IPS-18c (cell line): ENCODE measurements at regions not wholly inside any gene's neighbourhood (a gene's known extent, or its start where the extent isn't known, plus 50 kb on each side); places are given as distances from the start of the nearest gene placed in this dataset.

ENCODE experiments used
- H3K4me3 ChIP-seq: 2 replicates; pipeline ENCODE4 v1.7.0; 2013; ENCODE audit warnings: low read depth, mild to moderate bottlenecking, low read length, moderate library complexity; ENCODE audit not compliant: insufficient read depth
- H3K9me3 ChIP-seq: one replicate; pipeline ENCODE4 v1.6.1; 2013; ENCODE audit warnings: mild to moderate bottlenecking, low read length, moderate library complexity; ENCODE audit not compliant: control insufficient read depth, insufficient read depth

DNA sequence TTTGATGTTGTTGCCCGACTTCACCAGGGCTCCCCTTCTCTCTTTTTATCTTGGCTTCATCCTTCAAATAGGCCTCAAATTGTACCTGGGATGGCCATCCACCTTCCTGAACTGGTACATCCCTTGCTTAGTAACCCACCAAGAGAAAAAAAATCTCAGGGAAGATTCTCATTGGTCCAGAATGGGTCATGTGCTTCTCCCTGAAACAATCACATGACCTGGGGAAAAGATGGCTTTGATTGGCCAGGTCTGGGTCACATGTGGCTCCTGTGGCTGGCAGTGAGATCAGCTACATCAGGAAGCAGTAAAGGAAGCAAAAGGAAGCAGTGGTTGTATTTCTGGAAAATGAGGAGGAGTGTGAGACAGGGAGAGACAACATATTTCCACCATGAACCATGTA, 540.2 kb downstream of the MIAT start:
- H3K4me3 ChIP-seq: no peak overlapping the region

DNA sequence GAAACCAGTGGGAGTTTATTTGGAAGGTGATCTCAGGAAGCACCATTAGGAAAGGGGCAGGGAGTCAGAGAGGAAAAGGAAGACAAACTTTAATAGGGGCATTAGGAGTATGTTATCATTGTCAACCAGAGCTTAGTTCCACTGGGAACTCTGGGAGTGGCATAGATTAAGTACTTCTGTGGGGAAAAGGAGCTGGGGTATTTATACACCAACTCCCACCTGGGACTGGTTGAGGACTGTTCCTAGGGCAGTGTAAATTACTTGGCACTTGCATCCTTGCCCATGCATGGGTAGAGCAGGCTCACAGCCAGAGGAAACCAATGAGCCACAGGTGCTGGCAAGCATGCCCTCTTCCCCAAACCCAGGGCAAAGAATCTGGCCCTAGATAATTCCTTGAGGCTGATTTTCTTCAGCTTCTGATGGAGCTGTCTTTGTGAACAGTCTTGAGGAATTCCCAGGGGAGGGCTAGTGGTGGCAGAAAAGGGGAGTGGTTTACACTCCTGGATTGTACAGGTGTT, 541.2 kb downstream of the MIAT start:
- Histone ChIP-seq H3K4me3 (no peak overlapping the region), H3K9me3 (peaks cover 3% of the 10 kb centered on the region)

More for the DNA sequence above, 540.2 kb downstream of the MIAT start:
- peaks cover 3% of the 10 kb centered on the region for H3K9me3 ChIP-seq

DNA sequence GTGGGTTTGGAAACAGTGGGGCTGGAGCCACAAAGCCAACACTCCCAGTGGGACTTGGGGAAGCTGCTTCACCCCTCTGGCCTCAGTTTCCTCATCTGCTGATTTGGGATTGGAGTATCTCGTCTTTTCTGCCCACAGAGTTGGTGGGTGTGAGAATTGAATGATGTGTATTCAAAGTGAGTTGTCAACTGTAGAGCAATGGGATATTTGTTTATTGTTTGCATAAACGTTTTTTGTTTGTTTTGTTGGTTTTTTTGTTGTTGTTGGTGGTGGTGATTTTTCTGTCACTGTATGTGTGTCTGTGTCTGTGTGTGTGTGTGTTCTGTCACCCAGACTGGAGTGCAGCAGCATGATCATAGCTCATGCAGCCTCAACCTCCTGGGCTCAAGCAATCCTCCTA, 542.0 kb downstream of the MIAT start:
- Histone ChIP-seq H3K9me3 (peaks cover 3% of the 10 kb centered on the region), H3K4me3 (no peak overlapping the region)

DNA sequence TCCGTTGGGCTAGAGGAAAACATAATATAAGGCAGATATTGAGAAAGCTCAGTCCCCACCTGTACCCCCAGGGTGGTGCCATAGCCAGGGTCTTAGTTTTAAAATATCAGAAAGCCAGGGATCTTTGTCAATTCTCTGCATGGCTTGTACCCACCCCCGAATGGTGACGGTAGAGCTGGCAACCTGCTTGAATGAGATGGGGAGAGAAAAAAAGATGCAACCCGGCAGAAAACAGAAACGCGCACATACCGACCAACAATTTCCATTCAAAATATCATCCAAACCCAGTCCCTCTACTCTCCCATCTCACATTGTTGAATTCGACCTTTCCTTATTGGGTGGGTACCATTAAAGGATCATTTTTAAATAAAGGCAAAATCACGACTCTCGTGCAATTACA, 543.9 kb downstream of the MIAT start:
- H3K9me3 ChIP-seq: peaks cover 3% of the 10 kb centered on the region

DNA sequence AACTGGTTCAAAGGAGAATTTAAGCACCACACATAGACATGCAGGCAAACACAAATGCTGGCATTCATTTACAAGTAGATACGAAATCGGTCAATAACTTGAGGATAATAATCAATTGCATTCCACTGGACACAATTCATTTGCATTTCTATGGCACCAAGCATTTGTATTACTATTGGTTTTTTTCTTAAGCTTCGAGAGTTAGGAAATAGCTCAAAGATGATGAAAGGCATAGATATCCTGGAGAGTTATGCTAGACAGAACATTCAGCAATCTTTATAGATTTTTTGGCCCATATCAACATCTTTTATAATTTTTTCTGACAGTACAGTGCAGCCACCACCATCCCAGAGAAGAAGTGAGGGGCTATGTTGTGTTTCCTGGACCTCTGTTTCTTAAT, 544.4 kb downstream of the MIAT start:
- no peak overlapping the region for H3K4me3 ChIP-seq
- H3K9me3 ChIP-seq: peaks cover 3% of the 10 kb centered on the region

More for the DNA sequence above, 543.9 kb downstream of the MIAT start:
- H3K4me3 ChIP-seq: no peak overlapping the region

DNA sequence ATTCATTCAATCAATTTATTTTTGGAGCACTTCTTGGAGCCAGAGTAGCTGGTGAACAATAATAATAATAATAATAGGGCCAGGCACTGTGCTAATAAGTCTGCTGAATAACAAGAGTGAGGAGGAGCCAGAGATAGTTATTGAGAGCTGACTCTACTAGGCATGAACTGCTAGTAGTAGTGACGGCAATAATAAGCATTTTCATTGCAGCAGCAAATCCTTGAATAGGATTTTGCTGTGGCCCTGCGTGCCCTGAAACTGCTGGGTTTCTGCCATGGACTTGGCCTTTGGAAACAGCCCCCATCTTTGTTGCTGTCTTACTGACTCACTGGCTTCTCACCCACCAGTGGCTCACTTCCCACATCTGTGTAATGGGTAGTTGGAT, 545.9 kb downstream of the MIAT start:
- Histone ChIP-seq H3K9me3 (peaks cover 3% of the 10 kb centered on the region), H3K4me3 (no peak overlapping the region)

DNA sequence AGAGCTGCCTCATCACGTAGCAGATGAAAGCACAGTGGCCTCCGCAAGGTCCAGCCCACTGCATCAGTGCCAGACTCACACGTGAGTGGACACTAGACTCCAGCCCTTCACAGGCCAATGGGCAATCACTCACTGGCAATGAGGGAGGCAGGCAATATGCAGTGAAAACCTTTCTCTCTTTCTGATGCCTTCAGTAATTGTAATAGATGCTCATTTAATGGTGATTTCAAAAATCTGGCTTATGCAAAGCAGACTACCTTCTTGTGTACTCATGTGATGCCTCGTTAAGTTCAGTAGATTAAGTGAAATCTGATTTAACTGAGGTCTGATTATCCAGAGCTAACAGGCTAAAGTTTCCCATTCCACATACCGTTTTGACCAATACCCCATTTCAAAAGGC, 546.9 kb downstream of the MIAT start:
- no peaks in the 10 kb centered on the region for H3K9me3 ChIP-seq
- no peak overlapping the region for H3K4me3 ChIP-seq

DNA sequence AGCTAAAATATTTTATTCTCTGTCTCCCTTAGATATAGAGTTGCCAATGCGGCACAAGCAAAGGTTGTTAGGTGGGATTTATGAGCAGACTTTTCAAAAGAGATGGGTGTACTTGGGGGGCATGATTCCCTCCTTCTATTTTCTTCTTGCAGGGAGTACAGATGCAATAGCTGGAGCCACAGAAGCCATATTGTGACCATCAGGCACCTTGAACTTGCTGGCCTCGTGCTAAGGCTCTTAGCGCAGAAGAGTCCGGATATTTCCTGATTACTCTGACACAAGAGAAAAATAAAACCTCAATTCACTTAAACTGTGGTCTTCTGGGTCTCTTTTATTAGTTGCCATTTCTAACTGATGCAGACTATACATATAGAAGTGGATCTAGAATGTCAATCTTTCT, 547.4 kb downstream of the MIAT start:
- Histone ChIP-seq H3K9me3 (no peaks in the 10 kb centered on the region), H3K4me3 (no peak overlapping the region)

DNA sequence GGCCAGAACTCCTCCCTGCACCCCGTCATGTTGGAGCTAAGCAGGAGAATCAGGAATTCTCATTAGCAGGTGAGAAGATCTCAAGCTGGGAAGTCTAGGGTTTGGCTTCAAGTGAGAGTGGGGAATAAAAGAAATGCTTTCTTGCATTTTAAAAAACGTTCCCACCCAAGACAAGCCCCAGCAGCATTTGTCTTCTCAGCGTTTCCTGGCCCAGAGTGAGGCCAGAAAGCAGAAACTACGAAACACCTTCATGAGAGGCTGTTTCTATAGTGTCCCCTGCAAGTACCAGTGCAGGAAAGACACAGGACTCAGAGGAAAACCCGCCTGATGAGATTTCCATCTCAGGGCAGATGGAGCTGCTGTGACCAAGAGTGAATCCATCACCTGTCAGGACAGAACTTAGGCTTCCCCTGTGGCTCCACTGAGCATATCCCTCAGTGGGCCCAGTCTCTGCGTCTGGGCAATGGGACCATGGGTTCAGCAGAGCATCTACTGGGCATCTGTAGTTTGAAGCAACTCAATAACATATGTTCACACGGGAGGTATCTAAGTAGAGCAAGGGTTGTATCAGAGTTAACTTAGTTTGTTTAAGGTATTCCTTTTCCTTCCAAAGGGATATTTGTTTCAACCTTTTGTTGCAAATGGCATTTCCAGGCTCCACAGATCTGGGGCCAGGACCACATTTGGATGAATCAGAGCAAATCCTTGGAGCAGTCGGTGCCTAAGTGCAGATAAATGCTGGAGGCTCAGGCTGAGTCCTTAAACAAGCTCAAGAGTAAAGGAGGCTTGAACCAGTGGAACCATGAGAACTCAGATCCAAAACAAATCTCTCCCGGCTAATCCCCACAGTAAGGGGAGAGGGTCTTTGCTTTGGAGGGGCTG, 548.3 kb downstream of the MIAT start:
- no peak overlapping the region; the same call in 1 of the 2 replicates for H3K4me3 ChIP-seq
- H3K9me3 ChIP-seq: no peaks in the 10 kb centered on the region

DNA sequence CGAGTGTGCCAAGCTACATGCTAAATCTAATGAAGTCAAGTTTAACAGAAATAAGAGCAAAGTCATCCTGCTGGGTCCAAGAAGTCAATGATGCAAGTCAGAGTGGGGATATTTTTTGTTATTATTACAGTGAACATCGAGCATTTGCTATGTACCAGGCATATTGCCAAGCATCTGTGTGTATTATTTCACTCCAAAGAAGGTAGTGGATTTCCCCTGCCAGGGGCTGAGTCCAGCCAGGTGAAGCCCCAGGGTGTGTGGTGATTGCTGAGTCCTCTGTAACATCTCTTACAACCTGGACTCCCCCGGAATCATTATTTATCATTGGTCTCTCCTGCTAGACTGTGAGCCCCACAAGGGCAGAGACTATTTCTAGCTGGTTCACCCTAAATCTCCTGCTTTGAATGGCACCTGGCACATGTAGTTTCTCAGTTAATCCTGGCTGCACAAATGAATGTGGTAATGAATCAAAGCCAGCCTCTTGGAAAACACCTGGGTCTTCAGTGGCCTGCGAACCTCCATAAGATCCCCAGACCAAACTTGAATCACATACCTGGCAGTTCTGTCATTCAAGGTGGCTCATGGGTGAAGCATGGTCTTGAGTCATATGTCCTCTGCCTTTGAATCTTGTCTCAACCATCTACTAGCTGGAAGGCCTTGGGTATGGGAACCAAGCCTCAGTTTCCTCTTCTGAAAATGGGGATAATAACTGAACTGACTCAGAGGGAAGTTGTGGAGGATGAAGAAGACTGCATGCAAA, 549.2 kb downstream of the MIAT start:
- no peak overlapping the region for H3K4me3 ChIP-seq

DNA sequence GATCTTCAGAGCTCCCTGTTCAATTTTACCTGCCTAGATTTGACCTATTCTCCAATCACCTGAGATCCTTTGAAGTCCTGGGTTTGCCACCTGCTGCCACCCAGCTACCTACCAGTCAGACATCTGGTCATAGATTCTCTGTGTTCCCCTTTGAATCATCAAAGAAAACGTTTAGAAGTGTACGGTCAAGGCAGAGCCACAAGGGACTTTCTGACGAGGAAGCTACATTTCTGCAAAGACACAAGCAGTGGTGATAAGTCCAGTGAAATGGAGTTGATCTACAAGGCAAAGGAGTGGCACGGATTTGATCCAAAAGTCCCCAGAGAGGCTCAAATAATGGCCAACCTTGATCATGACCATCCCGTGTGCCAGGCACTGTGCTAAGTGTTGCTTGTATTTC, 549.9 kb downstream of the MIAT start:
- Histone ChIP-seq H3K9me3 (no peaks in the 10 kb centered on the region), H3K4me3 (no peak overlapping the region)

More for the DNA sequence above, 549.2 kb downstream of the MIAT start:
- H3K9me3 ChIP-seq: no peaks in the 10 kb centered on the region

DNA sequence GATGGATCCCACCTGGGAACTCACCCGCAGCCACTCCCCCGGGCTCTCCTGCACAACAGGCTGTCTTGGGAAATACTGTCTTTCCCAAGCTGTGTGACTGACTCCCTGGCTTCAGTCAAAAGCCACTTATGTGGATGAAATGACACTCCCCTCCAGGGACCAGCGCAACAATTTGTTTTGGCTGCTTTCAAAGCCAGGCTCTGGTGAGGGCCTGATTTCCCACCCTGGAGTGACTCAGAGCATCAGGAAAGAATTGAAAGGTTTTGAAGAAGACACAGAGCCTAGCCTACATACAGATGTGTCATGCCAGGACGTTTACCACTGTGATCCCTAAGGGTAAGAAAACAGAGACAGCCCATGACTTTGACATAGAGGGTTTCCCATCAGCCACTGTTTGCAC, 550.5 kb downstream of the MIAT start:
- Histone ChIP-seq H3K9me3 (no peaks in the 10 kb centered on the region), H3K4me3 (no peak overlapping the region)

DNA sequence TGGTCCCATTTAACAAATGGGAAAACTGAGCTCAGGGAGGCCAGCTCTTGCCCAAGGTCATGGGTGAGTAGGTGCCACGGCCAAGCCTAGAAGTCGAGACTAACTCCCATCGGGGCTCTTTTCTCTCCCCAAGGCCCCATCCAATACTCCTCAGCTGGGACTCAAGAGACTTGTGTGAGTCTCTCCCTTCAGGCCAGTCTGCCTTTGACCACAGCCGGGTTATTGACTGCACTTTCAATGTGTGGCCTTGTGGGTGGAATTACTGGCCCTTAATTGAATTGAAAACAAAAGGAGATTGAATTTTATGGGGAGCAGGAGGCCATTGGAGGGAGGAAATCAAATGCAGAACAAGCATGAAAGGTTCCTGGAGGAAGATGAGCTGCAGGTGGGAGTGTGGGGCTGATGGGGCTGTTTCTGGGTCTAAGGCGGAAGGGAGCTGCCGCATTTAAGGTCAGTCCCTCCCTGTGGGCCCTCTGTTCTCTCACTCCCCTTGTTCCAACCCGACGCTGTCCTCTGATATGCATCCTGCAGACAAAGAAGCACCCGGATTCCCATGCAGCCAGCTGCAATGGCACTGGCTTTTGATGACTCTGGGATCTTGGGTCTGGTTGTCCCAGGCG, 552.8 kb downstream of the MIAT start:
- Histone ChIP-seq H3K9me3 (no peaks in the 10 kb centered on the region), H3K4me3 (no peak overlapping the region)

DNA sequence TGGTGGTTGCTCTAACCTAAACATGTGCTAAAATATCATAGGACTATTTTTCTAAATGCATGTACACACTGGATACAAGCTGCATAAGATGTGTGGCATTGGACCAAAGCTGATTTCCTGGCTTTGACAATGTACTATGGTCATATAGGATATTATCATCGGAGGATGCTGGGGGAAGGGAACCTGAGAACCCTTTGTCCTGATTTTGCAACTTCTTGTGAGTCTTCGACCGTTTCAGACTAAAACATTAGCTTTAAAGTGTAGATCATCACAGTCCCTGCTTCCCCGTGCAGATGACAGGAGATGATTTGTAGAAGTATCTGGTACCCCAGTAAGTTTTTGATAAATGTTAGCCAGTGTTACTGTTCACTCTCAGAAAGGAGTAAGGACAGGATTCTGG, 554.7 kb downstream of the MIAT start:
- H3K9me3 ChIP-seq: no peaks in the 10 kb centered on the region
- H3K4me3 ChIP-seq: no peak overlapping the region

DNA sequence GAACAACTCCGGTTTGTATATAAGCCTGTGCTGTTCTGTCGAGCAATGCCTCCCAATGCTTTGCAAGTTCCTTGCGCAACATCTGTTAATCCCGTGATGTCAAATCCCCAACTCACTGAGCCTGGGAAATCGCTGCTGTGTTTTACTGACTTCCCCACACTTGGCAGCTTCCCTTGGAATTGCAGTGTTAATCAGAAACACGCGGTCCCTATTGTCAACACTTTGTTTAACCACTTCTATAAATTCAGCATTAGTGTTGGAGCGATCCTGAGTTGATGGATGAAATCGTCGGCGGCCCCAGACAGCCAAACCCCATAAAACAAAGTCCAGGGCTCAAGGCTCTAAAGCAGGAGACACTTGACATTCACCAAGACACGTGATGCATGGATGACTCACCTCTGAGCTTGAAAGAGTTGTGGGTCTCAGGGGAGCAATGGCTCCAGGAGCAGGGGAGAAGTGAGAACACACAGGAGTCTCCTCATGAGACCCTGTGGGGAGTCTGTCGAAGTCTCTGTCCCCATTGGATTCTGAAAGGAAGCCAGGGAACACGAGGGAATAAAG, 555.3 kb downstream of the MIAT start:
- Histone ChIP-seq H3K4me3 (no peak overlapping the region), H3K9me3 (no peaks in the 10 kb centered on the region)

DNA sequence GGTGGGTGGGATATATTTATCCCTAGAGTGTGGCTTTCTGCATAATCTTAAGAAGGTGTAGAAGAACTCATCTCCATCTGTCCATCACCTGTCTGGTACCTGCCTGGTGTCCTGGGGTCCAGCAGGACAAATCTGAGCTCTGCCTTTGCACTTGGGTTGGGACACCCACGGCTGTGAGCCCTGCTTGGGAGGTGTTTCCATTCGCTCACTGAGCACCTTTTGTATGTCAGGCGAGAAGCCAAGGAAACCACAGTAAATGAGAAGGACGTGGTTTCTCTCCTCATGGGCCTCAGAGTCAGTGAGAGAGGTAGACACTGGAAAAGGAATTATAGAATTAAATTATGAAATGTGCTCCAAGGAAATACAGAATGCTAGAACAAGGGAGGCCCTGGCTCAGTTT, 555.9 kb downstream of the MIAT start:
- H3K9me3 ChIP-seq: no peaks in the 10 kb centered on the region
- no peak overlapping the region for H3K4me3 ChIP-seq

DNA sequence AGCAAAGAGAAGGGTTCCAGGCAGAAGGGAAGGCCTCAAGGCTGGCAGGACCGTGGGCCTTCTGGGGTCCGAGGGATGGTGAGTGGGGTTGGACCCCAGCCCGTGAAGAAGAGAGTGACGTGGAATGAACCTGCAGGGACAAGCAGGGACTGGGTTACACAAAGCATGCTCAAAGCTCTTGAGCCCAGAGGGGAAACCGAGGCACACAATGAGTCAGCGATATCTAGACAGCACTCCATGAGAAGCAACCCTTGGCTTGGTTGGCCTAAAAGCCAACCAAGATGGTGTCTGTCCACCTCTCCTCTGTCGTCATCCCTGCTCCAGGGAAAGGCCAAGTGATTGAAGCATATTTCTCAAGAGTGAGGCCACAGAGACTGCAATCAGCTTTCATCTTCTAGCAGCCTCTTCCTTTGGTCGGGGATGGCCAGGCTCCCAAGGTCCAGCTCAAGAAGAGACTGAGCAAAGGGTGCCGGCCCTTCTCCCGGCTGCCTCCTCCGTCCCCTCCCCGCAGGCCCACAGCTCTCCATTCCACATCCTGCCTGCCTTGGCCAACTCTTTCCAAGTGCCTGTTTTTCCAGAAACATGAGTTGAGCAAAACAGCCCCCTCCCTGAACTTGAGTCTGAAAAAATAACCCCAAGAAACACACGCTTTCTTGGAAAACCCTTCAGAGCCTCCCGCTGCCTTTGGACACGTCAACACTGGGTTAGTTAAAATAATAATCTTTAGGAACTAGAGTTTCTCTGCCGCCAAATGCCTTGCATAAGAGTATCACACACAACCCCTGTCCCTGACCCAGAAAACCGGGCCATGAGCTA, 556.6 kb downstream of the MIAT start:
- no peaks in the 10 kb centered on the region for H3K9me3 ChIP-seq
- H3K4me3 ChIP-seq: no peak overlapping the region
